Midbrain (tissue), 1 donor: ENCODE measurements at regions not wholly inside any gene's neighbourhood (a gene's known extent, or its start where the extent isn't known, plus 50 kb on each side); places are given as distances from the start of the nearest gene placed in this dataset.

Experiments
- DNase-seq: peaks from one replicate; lab custom pipeline; 2025; lab: John Stamatoyannopoulos, UW

DNA sequence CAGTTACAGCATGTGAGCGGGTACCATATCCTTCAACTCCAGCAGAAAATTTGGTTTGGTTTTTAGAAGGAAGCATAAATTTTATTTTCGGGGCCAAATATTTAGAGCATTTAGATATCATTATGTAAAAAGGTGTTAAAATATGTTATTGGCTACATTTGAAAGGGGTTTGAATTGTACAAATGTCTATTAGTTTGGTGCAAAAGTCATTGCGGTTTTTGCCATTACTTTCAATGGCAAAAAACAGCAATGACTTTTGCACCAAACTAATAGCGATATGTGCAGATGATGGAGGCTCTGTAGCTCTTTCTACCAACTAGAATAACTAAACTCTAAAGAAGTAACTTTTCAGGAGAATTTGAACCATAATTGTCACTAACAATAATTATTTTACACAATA lies 1666.2 kb upstream of the SLC39A10 start:
- DNase-seq, result no peak

DNA sequence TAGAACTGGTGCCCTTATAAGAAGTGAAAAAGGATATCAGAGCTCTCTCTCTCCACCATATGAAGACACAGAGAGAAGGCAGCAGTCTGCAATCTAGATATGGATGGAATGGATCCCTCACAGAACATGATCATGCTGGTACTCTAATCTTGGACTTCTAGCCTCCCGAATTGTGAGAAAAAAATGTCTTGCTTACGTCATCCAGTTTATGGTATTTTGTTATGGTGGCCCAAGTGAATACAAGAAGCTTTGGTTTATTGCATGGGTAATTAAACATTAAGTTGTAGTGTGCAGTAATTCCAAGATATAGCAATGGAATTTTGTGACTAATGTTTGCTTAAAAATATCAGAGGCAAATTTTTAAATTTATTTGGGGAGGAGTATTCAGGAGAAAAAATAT lies 1667.4 kb upstream of the SLC39A10 start:
- no peak for DNase-seq

DNA sequence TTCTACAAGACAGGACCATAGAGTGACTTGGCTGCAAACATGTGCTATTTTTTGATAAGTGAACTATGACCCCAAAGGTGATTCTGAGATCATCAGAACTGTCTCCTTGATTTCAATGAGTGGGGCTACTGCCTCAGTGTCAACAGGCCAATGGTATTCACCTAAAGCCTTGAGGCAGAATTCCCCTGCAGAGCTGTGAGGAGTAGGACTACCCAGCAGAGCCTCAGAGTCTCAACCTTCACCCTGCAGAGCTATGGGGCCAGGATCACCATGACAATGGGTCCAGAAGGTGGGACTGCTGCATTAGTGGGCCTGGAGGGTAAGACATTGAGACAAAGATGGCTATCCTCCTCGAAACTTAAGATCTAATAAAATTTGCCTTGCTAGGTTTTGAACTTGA lies 1668.2 kb upstream of the SLC39A10 start:
- no peak for DNase-seq

DNA sequence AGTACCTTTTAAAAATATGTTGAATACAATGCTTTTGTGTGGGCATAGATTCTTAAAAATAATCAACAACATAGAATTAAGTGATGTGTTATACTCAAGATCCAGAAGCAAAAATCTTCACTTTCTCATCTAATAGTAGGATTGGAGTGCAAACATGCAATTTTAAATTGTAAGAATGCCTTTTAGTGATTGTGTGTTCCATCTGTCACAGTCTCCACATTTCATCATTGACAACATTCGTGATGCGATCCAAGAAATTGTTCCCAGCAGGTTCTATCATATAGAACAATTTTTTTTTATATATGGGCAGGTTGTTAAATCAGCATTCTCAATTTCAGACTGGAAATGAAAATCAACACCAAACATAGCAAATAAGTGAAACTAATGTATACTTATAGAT lies 1671.8 kb upstream of the SLC39A10 start:
- DNase-seq, result no peak

DNA sequence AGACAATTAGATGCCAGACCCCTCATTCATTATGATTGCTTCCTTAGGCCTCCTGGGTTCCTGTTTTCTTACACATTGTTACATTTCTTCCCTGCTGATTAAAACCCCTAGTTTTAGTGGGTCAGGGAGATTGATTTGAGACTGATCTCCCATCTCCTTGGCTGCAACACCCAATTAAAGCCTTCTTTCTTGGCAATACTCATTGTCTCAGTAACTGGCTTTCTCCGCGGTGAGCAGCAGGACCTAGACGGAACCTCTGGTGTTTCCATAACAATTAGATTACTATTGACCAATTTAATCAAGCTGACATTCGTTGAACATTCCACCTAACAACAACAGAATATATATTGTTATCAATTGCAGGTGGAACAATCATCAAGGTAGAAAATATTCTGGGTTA lies 1676.4 kb upstream of the SLC39A10 start:
- no peak for DNase-seq

DNA sequence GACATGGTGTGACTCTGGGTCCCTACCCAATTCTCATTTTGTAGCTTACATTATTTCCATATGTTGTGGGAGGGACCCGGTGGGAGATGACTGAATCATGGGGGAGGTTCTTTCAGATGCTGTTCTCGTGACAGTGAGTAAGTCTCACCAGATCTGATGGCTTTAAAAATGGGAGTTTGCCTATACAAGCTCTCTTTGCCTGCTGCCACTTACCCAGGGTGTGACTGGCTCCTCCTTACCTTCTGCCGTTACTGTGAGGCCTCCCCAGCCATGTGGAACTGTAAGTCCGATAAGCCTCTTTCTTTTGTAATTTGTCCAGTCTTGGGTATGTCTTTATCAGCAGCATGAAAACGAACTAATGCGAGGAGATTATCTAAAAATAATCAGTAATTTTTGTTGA lies 1683.2 kb upstream of the SLC39A10 start:
- DNase-seq, result no peak

DNA sequence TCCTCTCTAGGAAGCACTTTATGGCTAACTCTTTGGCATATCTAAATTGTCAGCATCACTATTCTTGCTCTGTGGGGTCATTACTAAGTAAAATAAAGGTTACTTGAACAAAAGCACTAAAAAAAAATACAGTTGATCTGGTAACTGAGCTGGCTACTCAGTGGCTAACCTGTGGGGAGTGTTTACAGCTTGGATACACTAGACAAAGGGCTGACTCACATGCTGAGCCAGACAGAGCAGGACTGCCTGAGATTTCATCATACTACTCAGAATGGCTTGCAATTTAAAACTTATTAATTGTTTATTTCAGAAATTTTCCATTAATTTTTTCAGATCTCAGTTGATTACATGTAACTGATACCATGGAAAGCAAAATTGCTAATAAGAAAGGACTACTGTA lies 1690.4 kb upstream of the SLC39A10 start:
- DNase-seq, result no peak

DNA sequence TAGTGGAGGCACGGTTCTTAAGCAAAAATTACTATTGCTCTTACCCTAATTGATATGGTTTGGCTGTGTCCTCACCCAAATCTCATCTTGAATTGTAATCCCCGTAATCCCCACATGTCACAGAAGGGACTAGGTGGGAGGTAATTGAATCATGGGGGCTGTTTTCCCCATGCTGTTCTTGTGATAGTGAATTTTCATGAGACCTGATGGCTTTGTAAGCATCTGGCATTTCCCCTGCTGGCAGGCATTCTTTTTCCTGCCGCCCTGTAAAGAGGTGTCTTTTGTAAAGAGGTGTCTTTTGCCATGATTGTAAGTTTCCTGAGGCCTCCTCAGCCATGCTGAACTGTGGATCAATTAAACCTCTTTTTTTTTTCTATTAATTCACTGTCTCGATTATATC lies 1691.8 kb upstream of the SLC39A10 start:
- DNase-seq, result no peak

GRCh38 chr2:193963472-193964119 lies 1693.4 kb upstream of the SLC39A10 start:
- peak; percentile 39 for DNase-seq

- no peak for DNase-seq
These were observed 1710.2 kb upstream of the SLC39A10 start for GRCh38 chr2:193946806-193947205.

GRCh38 chr2:193943406-193943960 lies 1713.5 kb upstream of the SLC39A10 start:
- DNase-seq, result no peak

GRCh38 chr2:193935114-193935513 lies 1721.9 kb upstream of the SLC39A10 start:
- DNase-seq, result no peak

- no peak for DNase-seq
These were observed 1727.9 kb upstream of the SLC39A10 start for GRCh38 chr2:193929131-193929530.

DNA sequence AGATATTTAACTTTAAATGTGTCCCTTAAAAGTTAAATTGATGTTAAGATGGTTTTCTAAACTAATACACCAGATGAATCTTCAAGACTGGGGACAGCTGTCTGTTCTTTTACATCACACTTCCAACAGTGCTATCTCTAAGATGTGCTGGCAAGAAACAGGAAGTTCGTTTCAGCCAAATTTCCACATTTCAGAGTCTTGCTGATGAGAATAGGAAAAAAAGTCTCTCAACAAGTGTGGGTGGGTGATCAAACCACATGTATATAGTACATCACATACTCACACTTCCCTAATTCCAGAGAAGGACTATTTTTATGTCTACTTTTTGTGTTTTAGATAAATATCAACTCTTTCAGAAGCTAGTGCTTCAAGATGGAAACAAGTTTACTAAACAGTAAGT lies 1712.8 kb upstream of the TMEFF2 start:
- no peak for DNase-seq

DNA sequence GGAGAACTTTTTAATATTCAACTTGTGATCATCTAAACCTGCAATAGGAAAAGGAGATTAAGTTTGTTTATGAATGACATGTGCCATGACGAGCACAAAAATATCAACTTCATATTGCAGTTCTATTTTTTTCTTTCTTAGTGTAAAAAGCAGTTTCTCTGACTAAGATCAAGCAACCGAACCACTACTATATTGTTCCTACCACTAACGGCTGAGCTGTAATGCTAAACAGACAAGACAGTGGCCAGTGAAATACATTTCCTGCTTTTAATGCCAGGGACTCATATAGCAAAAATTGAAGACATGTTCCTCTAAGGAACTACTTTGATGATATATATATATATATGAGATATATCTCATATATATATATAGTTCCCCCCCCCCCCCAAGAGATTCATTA lies 1705.6 kb upstream of the TMEFF2 start:
- no peak for DNase-seq

DNA sequence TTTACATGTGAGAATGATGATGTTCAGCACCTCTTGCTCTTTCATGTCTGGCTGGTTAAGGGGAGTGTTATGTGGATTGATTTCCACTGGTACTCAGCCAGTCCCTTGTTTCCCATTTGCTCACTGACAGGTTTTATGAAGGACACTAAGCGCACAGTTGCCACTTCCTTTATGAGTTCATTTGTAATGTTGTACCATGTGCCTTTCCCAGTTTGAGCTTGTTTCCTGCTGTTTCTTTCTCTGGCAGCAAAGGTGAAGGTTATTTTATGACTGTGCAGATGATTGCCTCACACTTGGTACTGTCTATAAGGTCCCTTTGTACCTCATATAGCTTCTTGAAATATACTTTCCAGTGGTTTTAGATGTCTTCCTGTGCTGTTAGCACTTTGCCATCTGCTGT lies 1700.5 kb upstream of the TMEFF2 start:
- DNase-seq, result no peak

DNA sequence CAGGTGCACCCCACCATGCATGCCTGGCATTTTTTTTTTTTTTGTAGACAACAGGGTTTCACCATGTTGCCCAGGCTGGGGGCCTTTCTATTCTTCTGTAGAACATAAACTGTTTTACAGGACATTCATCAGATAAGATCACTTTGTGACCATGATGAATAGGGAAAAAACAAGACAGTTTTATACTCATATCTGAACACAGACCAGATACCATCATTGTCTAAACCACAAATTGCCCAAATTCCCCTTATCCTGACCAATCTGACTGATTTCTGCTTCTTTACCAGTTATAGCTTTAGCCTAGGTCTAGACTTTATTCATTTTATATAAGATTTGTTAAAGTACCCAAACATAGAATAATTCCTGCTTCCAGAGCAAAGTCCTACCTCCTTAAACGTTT lies 1699.3 kb upstream of the TMEFF2 start:
- DNase-seq, result no peak

GRCh38 chr2:193891023-193891422 lies 1696.3 kb upstream of the TMEFF2 start:
- no peak for DNase-seq

DNA sequence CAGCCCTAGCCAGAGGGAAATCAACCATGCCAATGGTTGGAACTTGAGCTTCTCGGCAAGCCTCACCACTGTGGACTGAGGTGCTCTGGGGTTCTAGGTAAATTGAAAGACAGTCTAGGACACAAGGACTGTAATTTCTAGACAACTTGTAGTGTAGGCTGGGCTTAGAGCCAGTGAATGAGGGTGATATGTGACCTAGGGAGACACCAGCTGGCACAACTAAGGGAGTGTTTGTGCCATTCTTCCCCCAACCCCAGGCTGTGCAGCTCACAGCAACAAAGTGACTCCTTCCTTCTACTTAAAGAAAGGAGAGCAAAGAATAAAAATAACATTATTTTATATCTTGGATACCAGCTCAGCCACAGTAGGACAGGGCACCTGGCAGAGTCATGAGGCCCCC lies 1690.7 kb upstream of the TMEFF2 start:
- no peak for DNase-seq

GRCh38 chr2:193883820-193884219 lies 1689.1 kb upstream of the TMEFF2 start:
- DNase-seq, result no peak

DNA sequence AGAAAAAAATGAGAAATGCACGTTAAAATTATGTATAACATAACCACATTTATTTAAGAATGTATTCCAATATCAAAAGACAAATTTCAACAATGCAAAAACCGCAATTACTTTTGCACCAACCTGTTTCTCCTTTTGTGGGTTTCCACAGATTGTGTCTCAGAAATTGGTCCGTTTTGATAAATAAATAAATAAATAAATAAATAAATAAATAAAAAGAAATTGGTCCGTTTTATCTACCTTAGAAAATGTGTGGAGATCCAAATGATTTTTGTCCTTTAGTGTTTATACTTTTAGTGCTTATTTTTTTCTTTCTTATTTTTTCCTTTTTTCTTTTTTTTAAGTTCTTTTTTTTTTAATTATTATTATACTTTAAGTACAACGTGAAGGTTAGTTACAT lies 1682.2 kb upstream of the TMEFF2 start:
- no peak for DNase-seq

DNA sequence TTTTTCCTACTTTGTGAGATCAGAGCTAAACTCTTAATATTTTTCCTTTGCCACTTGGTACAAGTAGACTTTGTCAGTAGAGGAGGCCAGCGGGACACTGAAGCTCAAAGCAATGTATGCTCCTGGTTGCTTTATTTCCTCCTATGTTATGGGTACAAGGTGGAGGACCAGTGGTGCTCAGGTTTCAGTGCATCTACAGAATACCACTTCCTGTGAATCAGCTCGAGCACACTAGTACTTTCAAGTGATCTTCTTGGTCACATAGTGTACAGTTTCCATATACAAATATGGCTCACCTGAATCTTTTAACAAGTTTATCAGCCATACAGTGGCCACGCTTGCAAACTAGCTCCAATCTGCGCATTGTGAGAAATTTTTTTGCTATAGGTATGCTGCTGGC lies 1674.8 kb upstream of the TMEFF2 start:
- no peak for DNase-seq

- no peak for DNase-seq
These were observed 1674.1 kb upstream of the TMEFF2 start for GRCh38 chr2:193868833-193869232.

GRCh38 chr2:193868132-193868531 lies 1673.4 kb upstream of the TMEFF2 start:
- no peak for DNase-seq
